HCT116 (cell line): ENCODE measurements at regions not wholly inside any gene's neighbourhood (a gene's known extent, or its start where the extent isn't known, plus 50 kb on each side); places are given as distances from the start of the nearest gene placed in this dataset.

ENCODE experiments used
- ATAC-seq: fragments of 200-7000 bp; cut with Tn5 transposase; 2 replicates; pipeline ENCODE4 v1.9.1; 2020; ENCODE audit warnings: mild to moderate bottlenecking, moderate library complexity
- BruUV-seq: library from RNA; stranded (reverse); fragments of 400-500 nt; replicated peaks from 2 replicates; lab custom pipeline; 2021; lab: Mats Ljungman, UMichigan
- CTCF ChIA-PET: fragments of 300-600 bp; sonication (Branson Sonifier 250); formaldehyde crosslinking; loops from one replicate; lab custom pipeline; 2021; ENCODE audit warnings: antibody characterized with exemption; lab: Charles Lee
- POLR2A ChIA-PET: fragments of 300-600, 350-600 bp; sonication (Branson Sonifier 250); formaldehyde crosslinking; loops from one replicate; lab custom pipeline; 2021; ENCODE audit warnings: antibody characterized with exemption; lab: Charles Lee
- RAD21 ChIA-PET, 2 experiments: fragments of 300-600 bp; sonication (Branson Sonifier 250); formaldehyde crosslinking; loops; one replicate each; lab custom pipeline; 2023; ENCODE audit warnings: low total read pairs in 2 of 2; ENCODE audit not compliant: uncharacterized antibody in 2 of 2, unreplicated experiment in 2 of 2, low non-redundant PET in 1 of 2; lab: Charles Lee
- DNase-seq: peaks from one replicate; pipeline ENCODE4 v3.0.0-alpha.2; 2010; ENCODE audit warnings: low read depth, low spot score
- H2AFZ ChIP-seq: fragments of 200-600 bp; shearing (Covaris generic), sonication (generic); 2 replicates; pipeline ENCODE4 v1.6.1; 2017; ENCODE audit warnings: low read depth, mixed run types, mixed read lengths, antibody characterized with exemption, low read length; ENCODE audit not compliant: poor library complexity, severe bottlenecking
- H3K27ac ChIP-seq: 2 replicates; pipeline ENCODE4 v1.5.1; 2012; ENCODE audit warnings: low read depth, low read length
- H3K27me3 ChIP-seq: fragments of 200-600 bp; sonication (generic); 2 replicates; pipeline ENCODE4 v1.6.1; 2016; ENCODE audit warnings: mixed run types, low read length, mixed read lengths; ENCODE audit not compliant: insufficient read depth
- H3K36me3 ChIP-seq, 2 experiments: fragments of 200-500 bp in 1 of 2; fragments of 200-600 bp in 1 of 2; sonication (Bioruptor generic) in 1 of 2; sonication (generic) in 1 of 2; 2 replicates each; pipeline versions ENCODE4 v1.5.1 to v1.6.1; 2014 to 2016; ENCODE audit warnings: low read length in 2 of 2, inconsistent platforms in 1 of 2, mixed read lengths in 1 of 2, mixed run types in 1 of 2; ENCODE audit not compliant: insufficient read depth in 2 of 2, control insufficient read depth in 1 of 2
- H3K4me1 ChIP-seq, 2 experiments: fragments of 200-600 bp in 1 of 2; sonication (generic) in 1 of 2; 2 replicates each; pipeline versions ENCODE4 v1.5.1 to v1.6.1; 2012 to 2017; ENCODE audit warnings: low read length in 2 of 2, inconsistent platforms in 1 of 2, mild to moderate bottlenecking in 1 of 2, mixed read lengths in 1 of 2, mixed run types in 1 of 2, moderate library complexity in 1 of 2; ENCODE audit not compliant: insufficient read depth in 2 of 2, control insufficient read depth in 1 of 2
- H3K4me2 ChIP-seq: fragments of 200-600 bp; sonication (generic); 2 replicates; pipeline ENCODE4 v1.6.1; 2017; ENCODE audit warnings: mixed run types, low read length, mixed read lengths
- H3K4me3 ChIP-seq, 2 experiments: fragments of 200-600 bp in 1 of 2; sonication (generic) in 1 of 2; replicated peaks in 1 of 2; 2 replicates each; pipeline ENCODE4 v1.5.1; 2011 to 2016; ENCODE audit warnings: low read length in 2 of 2, control low read depth in 1 of 2, low read depth in 1 of 2, mild to moderate bottlenecking in 1 of 2, mixed read lengths in 1 of 2, mixed run types in 1 of 2
- H3K79me2 ChIP-seq: fragments of 200-600 bp; sonication (generic); 2 replicates; pipeline ENCODE4 v1.6.1; 2017; ENCODE audit warnings: mild to moderate bottlenecking, mixed run types, low read length, moderate library complexity, mixed read lengths; ENCODE audit not compliant: insufficient read depth
- H3K9ac ChIP-seq: fragments of 200-600 bp; sonication (generic); 2 replicates; pipeline ENCODE4 v1.6.1; 2016; ENCODE audit warnings: low read length, mixed read lengths
- H3K9me2 ChIP-seq: fragments of 200-600 bp; sonication (generic), shearing (Covaris generic); 2 replicates; pipeline ENCODE4 v1.6.1; 2017; ENCODE audit warnings: mixed run types, mild to moderate bottlenecking, moderate library complexity; ENCODE audit not compliant: insufficient read depth
- H3K9me3 ChIP-seq, 2 experiments: fragments of 200-500 bp in 1 of 2; fragments of 200-600 bp in 1 of 2; sonication (Bioruptor generic) in 1 of 2; sonication (generic) in 1 of 2; 2 replicates each; pipeline ENCODE4 v1.6.1; 2014 to 2017; ENCODE audit warnings: low read length in 2 of 2, mixed read lengths in 2 of 2, inconsistent platforms in 1 of 2, low read depth in 1 of 2, mild to moderate bottlenecking in 1 of 2, mixed run types in 1 of 2, moderate library complexity in 1 of 2; ENCODE audit not compliant: control insufficient read depth in 1 of 2, insufficient read depth in 1 of 2
- H4K20me1 ChIP-seq: fragments of 200-600 bp; sonication (generic), shearing (Covaris generic); 2 replicates; pipeline ENCODE4 v1.6.1; 2017; ENCODE audit warnings: mixed run types, mild to moderate bottlenecking, moderate library complexity; ENCODE audit not compliant: insufficient read depth
- ELF1 ChIP-seq: IDR thresholded peaks from 2 replicates; pipeline ENCODE4 v1.6.1; 2012; ENCODE audit warnings: low read depth, borderline replicate concordance
- EZH2phosphoT487 ChIP-seq: fragments of 200-600 bp; IDR thresholded peaks from 2 replicates; pipeline ENCODE4 v1.6.1; 2018; ENCODE audit warnings: antibody characterized with exemption, borderline replicate concordance
- JUND ChIP-seq: IDR thresholded peaks from 2 replicates; pipeline ENCODE4 v1.6.1; 2012
- ZNF274 ChIP-seq: fragments of 200-500 bp; sonication (Bioruptor generic); IDR thresholded peaks from 2 replicates; pipeline ENCODE4 v1.6.1; 2014; ENCODE audit warnings: mild to moderate bottlenecking, low read depth, low read length, inconsistent platforms
- intact Hi-C: fragments of 100-400 bp; cut with micrococcal nuclease; formaldehyde crosslinking; loops from 2 replicates; pipeline ENCODE4 v1.10.0; 2022
- TF ChIP-seq, protein P1 (sequence below): IDR thresholded peaks from 2 replicates; pipeline ENCODE4 v1.6.1; 2012
- TF ChIP-seq, protein P2 (sequence below): IDR thresholded peaks from 2 replicates; pipeline ENCODE4 v1.6.1; 2011; ENCODE audit warnings: mild to moderate bottlenecking, low read length, moderate library complexity; ENCODE audit not compliant: insufficient replicate concordance; ENCODE audit errors: extremely low read depth
- TF ChIP-seq, protein P3 (sequence below): IDR thresholded peaks from 2 replicates; pipeline ENCODE4 v1.6.1; 2012

DNA sequence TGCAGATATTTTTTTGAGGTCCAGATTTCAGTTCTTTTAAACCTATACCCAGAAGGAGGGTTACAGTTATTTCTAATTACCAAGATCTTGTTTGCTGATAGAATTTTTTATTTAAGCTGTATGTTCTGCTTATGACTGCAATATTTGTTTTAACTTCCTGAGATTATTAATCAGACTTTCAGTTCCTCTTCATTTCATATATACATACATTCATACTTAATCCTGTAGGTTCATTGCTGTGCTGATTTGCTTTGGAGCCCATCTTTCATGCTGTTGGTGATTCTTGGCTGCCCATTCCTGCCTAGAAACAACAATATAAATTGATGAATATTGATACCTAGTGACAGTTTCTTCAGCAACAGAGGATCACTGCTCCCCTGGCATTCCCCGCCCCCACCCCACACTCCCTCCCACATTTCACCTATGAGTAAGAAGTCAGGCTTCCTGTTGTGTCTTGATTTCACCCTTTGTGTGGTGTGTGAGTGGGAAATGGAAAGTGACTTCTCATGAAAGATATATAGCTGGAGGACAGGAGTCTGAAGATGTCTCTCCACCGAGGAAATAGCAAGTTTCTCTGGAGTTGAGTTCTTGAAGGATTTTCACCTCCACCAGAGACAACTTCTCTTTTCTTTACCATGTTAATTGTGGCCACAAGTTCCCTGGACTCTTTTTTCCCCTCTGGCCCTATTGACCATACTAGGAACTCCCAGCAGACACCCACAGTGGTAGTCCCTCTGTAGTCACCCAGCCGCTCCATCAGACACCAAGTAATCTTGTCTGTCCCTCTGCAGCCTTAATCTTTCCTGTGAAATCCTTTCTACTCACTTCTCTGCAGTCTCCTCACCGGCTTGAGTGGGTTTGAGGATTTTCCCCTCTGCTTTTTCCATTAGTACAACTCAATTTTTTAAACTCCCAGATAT is 118.4 kb downstream of the ASB9 start (continued):
- TF ChIP-seq, protein P1, sequence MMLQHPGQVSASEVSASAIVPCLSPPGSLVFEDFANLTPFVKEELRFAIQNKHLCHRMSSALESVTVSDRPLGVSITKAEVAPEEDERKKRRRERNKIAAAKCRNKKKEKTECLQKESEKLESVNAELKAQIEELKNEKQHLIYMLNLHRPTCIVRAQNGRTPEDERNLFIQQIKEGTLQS, result no peak
- TF ChIP-seq, all 23 proteins: peak for 0

DNA sequence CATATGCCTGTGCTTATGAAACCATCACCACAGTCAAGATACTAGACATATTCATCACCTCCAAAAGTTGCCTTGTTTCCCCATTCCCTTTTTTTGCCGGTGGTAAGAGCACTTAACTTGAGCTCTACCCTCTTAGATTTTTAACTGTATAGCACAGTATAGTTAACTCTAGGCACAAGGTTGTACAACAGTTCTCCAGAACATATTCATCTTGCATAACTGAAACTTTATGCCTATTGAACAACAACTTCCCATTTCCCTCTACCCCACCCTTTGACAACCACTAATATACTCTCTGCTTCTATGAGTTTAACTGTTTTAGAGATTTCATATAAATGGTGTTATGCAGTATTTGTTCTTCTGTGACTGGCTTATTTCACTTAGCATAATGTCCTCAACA is 119.3 kb downstream of the ASB9 start:
- DNase-seq, result no peak
- Histone ChIP-seq H3K9ac (no peak overlapping the region), H3K27ac (no peak overlapping the region), H3K79me2 (no peaks in the 10 kb centered on the region), H3K9me2 (no peaks in the 10 kb centered on the region), H4K20me1 (no peaks in the 10 kb centered on the region), H3K4me3 (no peak overlapping the region), H3K27me3 (no peaks in the 10 kb centered on the region), H3K4me2 (no peak overlapping the region), H3K4me1 (peaks cover 0 to 8% of the 10 kb centered on the region in 2 experiments; a peak in 1 of 4 replicates), H3K36me3 (no peaks in the 10 kb centered on the region), H2AFZ (no peak overlapping the region), H3K9me3 (no peaks in the 10 kb centered on the region)
- BruUV-seq, result no TSS peak
- ChIA-PET CTCF (no interaction called here), RAD21 (no interaction called here), POLR2A (no interaction called here)
- intact Hi-C loops, result no loop called here
- no peak for ATAC-seq
- TF ChIP-seq, protein P2, sequence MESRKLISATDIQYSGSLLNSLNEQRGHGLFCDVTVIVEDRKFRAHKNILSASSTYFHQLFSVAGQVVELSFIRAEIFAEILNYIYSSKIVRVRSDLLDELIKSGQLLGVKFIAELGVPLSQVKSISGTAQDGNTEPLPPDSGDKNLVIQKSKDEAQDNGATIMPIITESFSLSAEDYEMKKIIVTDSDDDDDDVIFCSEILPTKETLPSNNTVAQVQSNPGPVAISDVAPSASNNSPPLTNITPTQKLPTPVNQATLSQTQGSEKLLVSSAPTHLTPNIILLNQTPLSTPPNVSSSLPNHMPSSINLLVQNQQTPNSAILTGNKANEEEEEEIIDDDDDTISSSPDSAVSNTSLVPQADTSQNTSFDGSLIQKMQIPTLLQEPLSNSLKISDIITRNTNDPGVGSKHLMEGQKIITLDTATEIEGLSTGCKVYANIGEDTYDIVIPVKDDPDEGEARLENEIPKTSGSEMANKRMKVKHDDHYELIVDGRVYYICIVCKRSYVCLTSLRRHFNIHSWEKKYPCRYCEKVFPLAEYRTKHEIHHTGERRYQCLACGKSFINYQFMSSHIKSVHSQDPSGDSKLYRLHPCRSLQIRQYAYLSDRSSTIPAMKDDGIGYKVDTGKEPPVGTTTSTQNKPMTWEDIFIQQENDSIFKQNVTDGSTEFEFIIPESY, result no peak
- TF ChIP-seq ELF1 (no peak), EZH2phosphoT487 (no peak), JUND (no peak), ZNF274 (no peak)
- TF ChIP-seq, protein P3, sequence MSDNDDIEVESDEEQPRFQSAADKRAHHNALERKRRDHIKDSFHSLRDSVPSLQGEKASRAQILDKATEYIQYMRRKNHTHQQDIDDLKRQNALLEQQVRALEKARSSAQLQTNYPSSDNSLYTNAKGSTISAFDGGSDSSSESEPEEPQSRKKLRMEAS, result no peak
